Transverse colon (tissue), 4 donors: ENCODE measurements at regions not wholly inside any gene's neighbourhood (a gene's known extent, or its start where the extent isn't known, plus 50 kb on each side); places are given as distances from the start of the nearest gene placed in this dataset.

Experiments
- DNase-seq: peaks from one replicate; pipeline ENCODE4 v3.0.0-alpha.2; 2019
- H3K27ac ChIP-seq, 4 donors: fragments of 200-600 bp; sonication (generic); 2 replicates each; pipeline ENCODE4 v1.5.1; 2016 to 2018; ENCODE audit warnings: inconsistent platforms in 4 of 4
- H3K27me3 ChIP-seq: fragments of 200-600 bp; sonication (generic); 2 replicates; pipeline ENCODE4 v1.5.1; 2017; ENCODE audit warnings: inconsistent platforms
- H3K36me3 ChIP-seq, 4 donors: fragments of 200-600 bp; sonication (generic); 2 replicates each; pipeline ENCODE4 v1.5.1; 2017 to 2019; ENCODE audit warnings: inconsistent platforms in 4 of 4
- H3K4me1 ChIP-seq, 4 donors: fragments of 200-600 bp; sonication (generic); 2 replicates each; pipeline ENCODE4 v1.5.1; 2017 to 2020; ENCODE audit warnings: inconsistent platforms in 4 of 4
- H3K4me3 ChIP-seq, 4 donors: fragments of 200-600 bp; sonication (generic); 1 replicate in 1 of 4; 2 replicates in 3 of 4; pipeline versions ENCODE4 v1.5.1 to v1.6.1; 2017 to 2019; ENCODE audit warnings: inconsistent platforms in 4 of 4
- H3K9me3 ChIP-seq, 2 donors: fragments of 200-600 bp; sonication (generic); 2 replicates each; pipeline ENCODE4 v1.5.1; 2017 to 2019; ENCODE audit warnings: inconsistent platforms in 2 of 2
- CTCF ChIP-seq, 5 experiments: fragments of 200-600 bp in 3 of 5; fragments of 450-650 bp in 2 of 5; sonication (generic) in 3 of 5; IDR thresholded peaks; 1 replicate in 2 of 5; 2 replicates in 3 of 5; pipeline ENCODE4 v1.5.1; 2016 to 2017; ENCODE audit warnings: antibody characterized with exemption in 5 of 5, inconsistent platforms in 3 of 5, mild to moderate bottlenecking in 2 of 5, moderate library complexity in 1 of 5
- EP300 ChIP-seq: sonication (generic); formaldehyde crosslinking; IDR thresholded peaks from one replicate; pipeline ENCODE4 v1.6.1; 2017; ENCODE audit warnings: antibody characterized with exemption, low read depth
- POLR2A ChIP-seq: fragments of 450-650 bp; IDR thresholded peaks from one replicate; pipeline ENCODE4 v1.6.1; 2016; ENCODE audit warnings: antibody characterized with exemption, mild to moderate bottlenecking, moderate library complexity
- POLR2AphosphoS5 ChIP-seq, 3 donors: sonication (generic); formaldehyde crosslinking; IDR thresholded peaks; one replicate each; pipeline ENCODE4 v1.6.1; 2016; ENCODE audit warnings: antibody characterized with exemption in 3 of 3
- WGBS, 2 donors: methylation state at CpG; one replicate each; pipeline ENCODE4 v1.1.5; 2018; ENCODE audit warnings: low coverage in 1 of 2; 5-methylcytosine and 5-hydroxymethylcytosine counted together
- in situ Hi-C, 4 donors: fragments of 200-750 bp; cut with MboI; loops; one replicate each; pipeline versions ENCODE4 v1.15.0 to v1.15.1; 2017; ENCODE audit warnings: low sequenced_read_pairs in 3 of 4, low pct_ligation_motif_present in 1 of 4, low pct_unique_long_range_greater_than_20kb in 1 of 4
- intact Hi-C: fragments of 100-400 bp; cut with DNase I; formaldehyde crosslinking; loops from one replicate; pipeline ENCODE4 v1.15.1; 2023; ENCODE audit warnings: low total_unique reads

GRCh38 chr10:61612450-61612849 lies 50.3 kb upstream of the CABCOCO1 start:
- Histone ChIP-seq H3K4me1 (peaks cover 0 to 4% (median 0%) of the 10 kb centered on the region in 4 donors), H3K36me3 (no peaks in the 10 kb centered on the region), H3K9me3 (no peaks in the 10 kb centered on the region), H3K27ac (no peak overlapping the region), H3K4me3 (no peak overlapping the region), H3K27me3 (no peaks in the 10 kb centered on the region)
- 15 to 22% methylated on average over 3 of the region's 3 CpGs for whole genome bisulfite sequencing, 2 donors
- intact Hi-C loops = no loop called here
- TF ChIP-seq POLR2AphosphoS5 (IDR thresholded peaks at IDR 0.05) = no peak
- TF ChIP-seq CTCF (IDR thresholded peaks at IDR 0.05) = no peak
- TF ChIP-seq POLR2A = no peak
- no peak for TF ChIP-seq EP300
- no peak for DNase-seq
- in situ Hi-C loops = no loop called here

GRCh38 chr10:61612009-61612408 lies 50.7 kb upstream of the CABCOCO1 start:
- 30 to 34% methylated on average over 2 of the region's 2 CpGs for WGBS, 2 donors
- H3K27ac ChIP-seq = no peak overlapping the region
- in situ Hi-C loops = no loop called here
- H3K4me1 ChIP-seq = peaks cover 0 to 4% (median 0%) of the 10 kb centered on the region in 4 donors
- no peaks in the 10 kb centered on the region for H3K9me3 ChIP-seq
- intact Hi-C loops = no loop called here
- H3K36me3 ChIP-seq = no peaks in the 10 kb centered on the region
- TF ChIP-seq POLR2A = no peak
- no peak for TF ChIP-seq POLR2AphosphoS5 (IDR thresholded peaks at IDR 0.05)
- TF ChIP-seq CTCF (IDR thresholded peaks at IDR 0.05) = no peak
- TF ChIP-seq EP300 = no peak
- no peaks in the 10 kb centered on the region for H3K27me3 ChIP-seq
- H3K4me3 ChIP-seq = no peak overlapping the region
- DNase-seq = no peak

GRCh38 chr10:61609701-61610100 lies 53.0 kb upstream of the CABCOCO1 start:
- intact Hi-C loops = no loop called here
- Histone ChIP-seq H3K9me3 (no peaks in the 10 kb centered on the region), H3K4me3 (no peak overlapping the region), H3K36me3 (no peaks in the 10 kb centered on the region), H3K27me3 (no peaks in the 10 kb centered on the region), H3K4me1 (peaks cover 0 to 4% (median 0%) of the 10 kb centered on the region in 4 donors), H3K27ac (no peak overlapping the region)
- TF ChIP-seq CTCF (IDR thresholded peaks at IDR 0.05) (no peak), POLR2A (no peak), EP300 (no peak), POLR2AphosphoS5 (IDR thresholded peaks at IDR 0.05) (no peak)
- 75 to 94% methylated on average over 1 of the region's 1 CpG for WGBS, 2 donors
- no peak for DNase-seq
- in situ Hi-C loops = no loop called here

- WGBS, 2 donors = 81 to 84% methylated on average over 8 of the region's 8 CpGs
- in situ Hi-C loops (no loop called here), intact Hi-C loops (no loop called here)
Observed at GRCh38 chr10:61608255-61609033, 54.3 kb upstream of the CABCOCO1 start.

More at GRCh38 chr10:61608255-61609033, 54.3 kb upstream of the CABCOCO1 start:
- H3K27me3 ChIP-seq = no peaks in the 10 kb centered on the region
- TF ChIP-seq EP300 = no peak
- TF ChIP-seq POLR2AphosphoS5 (IDR thresholded peaks at IDR 0.05) = no peak
- TF ChIP-seq POLR2A = no peak
- TF ChIP-seq CTCF (IDR thresholded peaks at IDR 0.05) = no peak
- no peak for DNase-seq
- H3K36me3 ChIP-seq = no peaks in the 10 kb centered on the region
- H3K9me3 ChIP-seq = no peaks in the 10 kb centered on the region
- H3K4me3 ChIP-seq = no peak overlapping the region
- H3K27ac ChIP-seq = no peak overlapping the region
- H3K4me1 ChIP-seq = peaks cover 0 to 4% (median 0%) of the 10 kb centered on the region in 4 donors
